ENCODE measurements at regions not wholly inside any gene's neighbourhood (a gene's known extent, or its start where the extent isn't known, plus 50 kb on each side); places are given as distances from the start of the nearest gene placed in this dataset.

GRCh38 chr6:47396401-47397069, 81.1 kb upstream of the CD2AP start:
- no peak for TF ChIP-seq MXI1 (IDR thresholded peaks at IDR 0.05; ENCODE audit: borderline replicate concordance, low read depth, low read length)
- TF ChIP-seq POLR2A (IDR thresholded peaks at IDR 0.05; ENCODE audit: low read depth, low read length) = no peak
- no peak for TF ChIP-seq CTCF (conservative IDR thresholded peaks at IDR 0.05; ENCODE audit: low read depth, low read length)
- no peak for TF ChIP-seq MAZ (IDR thresholded peaks at IDR 0.05; ENCODE audit: borderline replicate concordance, low read depth, low read length)
- TF ChIP-seq CEBPB (IDR thresholded peaks at IDR 0.05; ENCODE audit: low read depth, low read length) = no peak
- TF ChIP-seq MAFK (IDR thresholded peaks at IDR 0.05; ENCODE audit: low read depth, low read length) = no peak
- no peak for TF ChIP-seq RCOR1 (IDR thresholded peaks at IDR 0.05; ENCODE audit: insufficient replicate concordance, low read length)
- no peak for TF ChIP-seq FOS (IDR thresholded peaks at IDR 0.05; ENCODE audit: low read depth, low read length)
- TF ChIP-seq USF2 (IDR thresholded peaks at IDR 0.05; ENCODE audit: low read depth, low read length) = no peak
- no peak for TF ChIP-seq RFX5 (IDR thresholded peaks at IDR 0.05; ENCODE audit: low read depth, low read length)
- no peak for TF ChIP-seq RAD21 (IDR thresholded peaks at IDR 0.05; ENCODE audit: low read length)
- no peak for TF ChIP-seq BHLHE40 (IDR thresholded peaks at IDR 0.05; ENCODE audit: low read depth, low read length)
- no peak for TF ChIP-seq ELK1 (IDR thresholded peaks at IDR 0.05; ENCODE audit: borderline replicate concordance, low read depth, low read length)

Measured in IMR-90 (cell line).